ENCODE measurements at regions not wholly inside any gene's neighbourhood (a gene's known extent, or its start where the extent isn't known, plus 50 kb on each side); places are given as distances from the start of the nearest gene placed in this dataset.

GRCh38 chr6:48817333-48818051, 645.6 kb downstream of the MMUT start:
- Mint-ChIP-seq H3K4me3 (no peak overlapping the region), H3K36me3 (ENCODE audit: low read depth) (peaks cover 6% of the 10 kb centered on the region), H3K9me3 (no peaks in the 10 kb centered on the region), H3K27ac (no peak overlapping the region), H3K27me3 (ENCODE audit: insufficient read depth) (no peaks in the 10 kb centered on the region), H3K4me1 (ENCODE audit: low read depth) (peaks cover 23% of the 10 kb centered on the region)
- peak; percentile 19 for DNase-seq
- no peak for TF ChIP-seq CTCF (IDR thresholded peaks at IDR 0.05)

GRCh38 chr6:48814957-48815356, 648.1 kb downstream of the MMUT start:
- DNase-seq: no peak
- H3K4me3 Mint-ChIP-seq: no peak overlapping the region
- peaks cover 23% of the 10 kb centered on the region for H3K4me1 Mint-ChIP-seq (ENCODE audit: low read depth)
- no peak for TF ChIP-seq CTCF (IDR thresholded peaks at IDR 0.05)
- H3K36me3 Mint-ChIP-seq (ENCODE audit: low read depth): no peaks in the 10 kb centered on the region
- no peaks in the 10 kb centered on the region for H3K9me3 Mint-ChIP-seq
- no peak overlapping the region for H3K27ac Mint-ChIP-seq
- H3K27me3 Mint-ChIP-seq (ENCODE audit: insufficient read depth): no peaks in the 10 kb centered on the region

GRCh38 chr6:48813836-48814235, 649.2 kb downstream of the MMUT start:
- Mint-ChIP-seq H3K27me3 (ENCODE audit: insufficient read depth) (no peaks in the 10 kb centered on the region), H3K36me3 (ENCODE audit: low read depth) (no peaks in the 10 kb centered on the region), H3K4me1 (ENCODE audit: low read depth) (peaks cover 18% of the 10 kb centered on the region), H3K4me3 (no peak overlapping the region), H3K27ac (no peak overlapping the region), H3K9me3 (no peaks in the 10 kb centered on the region)
- DNase-seq: no peak
- TF ChIP-seq CTCF (IDR thresholded peaks at IDR 0.05): no peak

- Mint-ChIP-seq H3K4me3 (no peak overlapping the region), H3K36me3 (ENCODE audit: low read depth) (no peaks in the 10 kb centered on the region), H3K9me3 (no peaks in the 10 kb centered on the region), H3K27me3 (ENCODE audit: insufficient read depth) (no peaks in the 10 kb centered on the region), H3K4me1 (ENCODE audit: low read depth) (no peaks in the 10 kb centered on the region), H3K27ac (no peak overlapping the region)
- TF ChIP-seq CTCF (IDR thresholded peaks at IDR 0.05): no peak
- DNase-seq: no peak
Observed at GRCh38 chr6:48809700-48810099, 653.4 kb downstream of the MMUT start.

GRCh38 chr6:48809245-48809644, 653.8 kb downstream of the MMUT start:
- Mint-ChIP-seq H3K9me3 (no peaks in the 10 kb centered on the region), H3K27me3 (ENCODE audit: insufficient read depth) (no peaks in the 10 kb centered on the region), H3K27ac (no peak overlapping the region), H3K4me3 (no peak overlapping the region), H3K36me3 (ENCODE audit: low read depth) (no peaks in the 10 kb centered on the region), H3K4me1 (ENCODE audit: low read depth) (no peaks in the 10 kb centered on the region)
- TF ChIP-seq CTCF (IDR thresholded peaks at IDR 0.05): no peak
- DNase-seq: no peak
